ENCODE measurements at regions not wholly inside any gene's neighbourhood (a gene's known extent, or its start where the extent isn't known, plus 50 kb on each side); places are given as distances from the start of the nearest gene placed in this dataset.
"Not testable (repeated sequence)": the region's sequence is repeated elsewhere in the genome, so short reads cannot be mapped to it uniquely, and the experiment has no call there.

GRCh38 chr1:90277270-90277669 lies 282.4 kb downstream of the ZNF326 start:
- Histone ChIP-seq H3K9me3 (ENCODE audit: insufficient read depth, low read depth, low read length) (no peaks in the 10 kb centered on the region), H3K36me3 (ENCODE audit: insufficient read depth, low read depth, low read length) (no peaks in the 10 kb centered on the region)

DNA sequence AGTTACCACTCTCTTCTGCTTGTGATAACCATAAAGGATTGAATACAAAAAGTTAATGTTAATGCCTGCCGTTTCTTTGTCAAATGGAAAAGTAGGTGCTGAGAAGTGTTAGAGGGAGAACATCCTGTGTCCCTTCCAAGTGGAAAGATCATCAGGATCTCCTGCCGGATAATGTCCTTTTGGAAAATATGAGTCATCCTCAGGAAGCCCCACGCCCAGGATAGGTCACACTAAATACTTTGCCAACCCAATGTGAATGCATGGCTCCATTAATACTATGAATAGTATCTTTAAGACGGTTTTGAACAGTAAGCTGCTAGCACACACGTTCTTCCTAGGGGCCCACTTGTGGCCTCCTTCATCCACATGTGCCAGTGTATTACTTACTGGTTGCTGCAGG lies 279.5 kb downstream of the ZNF326 start:
- Histone ChIP-seq H3K4me3 (ENCODE audit: low read length) (no peak overlapping the region), H3K9ac (ENCODE audit: low read depth, low read length) (no peak overlapping the region)

More at GRCh38 chr1:90277270-90277669, 282.4 kb downstream of the ZNF326 start:
- Histone ChIP-seq H3K9ac (ENCODE audit: low read depth, low read length) (no peak overlapping the region), H3K27me3 (ENCODE audit: insufficient read depth, low read length) (no peaks in the 10 kb centered on the region), H3K4me3 (ENCODE audit: low read length) (no peak overlapping the region), H3K27ac (ENCODE audit: low read length) (no peak overlapping the region), H3K4me1 (ENCODE audit: insufficient read depth, low read length) (peaks cover 24% of the 10 kb centered on the region)

DNA sequence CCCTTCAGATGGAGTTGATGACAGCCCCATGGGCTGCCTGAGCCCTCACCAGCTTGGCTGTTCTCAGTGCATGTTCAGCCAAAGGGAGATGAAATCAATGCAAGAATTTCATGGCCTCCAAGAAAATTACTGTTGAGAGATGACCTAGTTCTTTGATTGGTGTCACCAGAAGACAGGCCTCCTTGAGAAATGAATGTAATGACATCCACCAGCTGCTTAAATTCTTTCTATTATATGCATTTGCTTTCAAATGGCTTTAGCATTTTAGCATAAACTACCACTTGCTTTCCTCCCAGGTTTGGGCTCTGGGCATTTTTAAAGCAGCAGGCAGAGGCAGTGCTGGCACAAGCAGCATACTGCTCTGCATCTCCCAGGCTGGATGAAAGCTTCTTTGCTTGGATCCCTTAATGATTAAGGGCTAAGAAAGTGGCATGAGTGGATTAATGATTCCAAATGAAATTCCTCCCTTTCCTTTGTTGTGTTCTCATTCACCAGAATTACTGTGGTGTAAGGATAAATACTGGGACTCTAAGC lies 278.4 kb downstream of the ZNF326 start:
- Histone ChIP-seq H3K4me3 (ENCODE audit: low read length) (no peak overlapping the region; the same call in 1 of the 2 replicates), H3K9ac (ENCODE audit: low read depth, low read length) (no peak overlapping the region), H3K9me3 (ENCODE audit: insufficient read depth, low read depth, low read length) (no peaks in the 10 kb centered on the region), H3K4me1 (ENCODE audit: insufficient read depth, low read length) (peaks cover 24% of the 10 kb centered on the region), H3K36me3 (ENCODE audit: insufficient read depth, low read depth, low read length) (no peaks in the 10 kb centered on the region), H3K27me3 (ENCODE audit: insufficient read depth, low read length) (no peaks in the 10 kb centered on the region), H3K27ac (ENCODE audit: low read length) (no peak overlapping the region)

More for the DNA sequence above, 279.5 kb downstream of the ZNF326 start:
- Histone ChIP-seq H3K27ac (ENCODE audit: low read length) (no peak overlapping the region), H3K4me1 (ENCODE audit: insufficient read depth, low read length) (peaks cover 24% of the 10 kb centered on the region), H3K36me3 (ENCODE audit: insufficient read depth, low read depth, low read length) (no peaks in the 10 kb centered on the region), H3K9me3 (ENCODE audit: insufficient read depth, low read depth, low read length) (no peaks in the 10 kb centered on the region), H3K27me3 (ENCODE audit: insufficient read depth, low read length) (no peaks in the 10 kb centered on the region)

DNA sequence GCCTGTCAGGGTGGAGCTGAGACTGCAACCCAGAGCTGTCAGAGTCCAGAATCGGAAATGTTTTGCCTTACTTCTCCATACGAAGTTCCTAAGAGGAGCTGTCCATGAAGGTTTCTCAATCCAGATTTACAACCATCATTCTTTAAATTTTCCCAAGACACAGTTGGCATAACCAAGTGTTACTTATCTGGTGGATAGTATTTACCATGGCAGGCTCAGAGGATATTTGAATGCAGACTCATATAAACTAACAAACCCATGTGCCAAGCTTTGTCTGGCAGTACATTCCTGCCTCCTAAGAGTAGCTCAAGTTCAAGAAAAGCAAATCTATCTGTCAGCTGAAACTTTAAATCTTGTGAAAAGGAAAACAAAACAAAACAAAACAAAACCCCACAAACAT lies 267.9 kb downstream of the ZNF326 start:
- no peaks in the 10 kb centered on the region for H3K36me3 ChIP-seq (ENCODE audit: insufficient read depth, low read depth, low read length)
- no peaks in the 10 kb centered on the region for H3K9me3 ChIP-seq (ENCODE audit: insufficient read depth, low read depth, low read length)
- no peak overlapping the region for H3K9ac ChIP-seq (ENCODE audit: low read depth, low read length)
- H3K4me1 ChIP-seq (ENCODE audit: insufficient read depth, low read length), result no peaks in the 10 kb centered on the region
- no peak overlapping the region for H3K27ac ChIP-seq (ENCODE audit: low read length)
- H3K4me3 ChIP-seq (ENCODE audit: low read length), result no peak overlapping the region
- no peaks in the 10 kb centered on the region for H3K27me3 ChIP-seq (ENCODE audit: insufficient read depth, low read length)

GRCh38 chr1:90262286-90262685 lies 267.4 kb downstream of the ZNF326 start:
- no peak overlapping the region for H3K9ac ChIP-seq (ENCODE audit: low read depth, low read length)
- no peaks in the 10 kb centered on the region for H3K4me1 ChIP-seq (ENCODE audit: insufficient read depth, low read length)
- H3K27ac ChIP-seq (ENCODE audit: low read length), result no peak overlapping the region
- H3K36me3 ChIP-seq (ENCODE audit: insufficient read depth, low read depth, low read length), result no peaks in the 10 kb centered on the region
- H3K27me3 ChIP-seq (ENCODE audit: insufficient read depth, low read length), result no peaks in the 10 kb centered on the region
- H3K9me3 ChIP-seq (ENCODE audit: insufficient read depth, low read depth, low read length), result no peaks in the 10 kb centered on the region
- H3K4me3 ChIP-seq (ENCODE audit: low read length), result no peak overlapping the region

- no peaks in the 10 kb centered on the region for H3K27me3 ChIP-seq (ENCODE audit: insufficient read depth, low read length)
- no peak overlapping the region for H3K27ac ChIP-seq (ENCODE audit: low read length)
- H3K4me1 ChIP-seq (ENCODE audit: insufficient read depth, low read length), result no peaks in the 10 kb centered on the region
- H3K9ac ChIP-seq (ENCODE audit: low read depth, low read length), result no peak overlapping the region
- H3K4me3 ChIP-seq (ENCODE audit: low read length), result no peak overlapping the region
- no peaks in the 10 kb centered on the region for H3K36me3 ChIP-seq (ENCODE audit: insufficient read depth, low read depth, low read length)
- 0 out of 2 replicates have a peak, but pooled peaks cover 5% of the 10 kb centered on the region for H3K9me3 ChIP-seq (ENCODE audit: insufficient read depth, low read depth, low read length)
Measured at GRCh38 chr1:90246069-90246468, 251.2 kb downstream of the ZNF326 start.

DNA sequence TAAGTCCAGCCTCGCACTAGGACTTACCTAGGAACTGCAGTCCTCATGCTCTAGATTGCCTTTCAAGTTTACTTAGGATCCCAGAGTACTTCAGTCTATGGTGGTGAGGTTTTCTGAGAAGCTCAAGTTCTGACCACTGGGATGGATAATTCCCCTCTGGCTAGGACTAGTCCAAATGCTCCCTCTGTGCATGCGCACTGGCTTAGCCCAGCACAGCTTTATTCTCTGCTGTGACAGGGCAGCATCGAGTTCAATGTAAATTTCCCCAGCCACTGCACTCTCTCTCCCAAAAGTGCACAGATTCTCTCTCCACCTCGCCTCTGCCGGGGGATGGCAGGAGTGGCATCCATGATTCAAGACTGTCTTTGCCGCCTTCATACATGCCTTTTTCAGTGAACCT lies 241.6 kb downstream of the ZNF326 start:
- no peak overlapping the region for H3K4me3 ChIP-seq (ENCODE audit: low read length)
- H3K9ac ChIP-seq (ENCODE audit: low read depth, low read length), result no peak overlapping the region
- no peak overlapping the region for H3K27ac ChIP-seq (ENCODE audit: low read length)
- H3K4me1 ChIP-seq (ENCODE audit: insufficient read depth, low read length), result no peaks in the 10 kb centered on the region
- H3K27me3 ChIP-seq (ENCODE audit: insufficient read depth, low read length), result no peaks in the 10 kb centered on the region
- H3K9me3 ChIP-seq (ENCODE audit: insufficient read depth, low read depth, low read length), result no peaks in the 10 kb centered on the region; the same call in 1 of the 2 replicates
- no peaks in the 10 kb centered on the region for H3K36me3 ChIP-seq (ENCODE audit: insufficient read depth, low read depth, low read length)

GRCh38 chr1:90223401-90223800 lies 228.5 kb downstream of the ZNF326 start:
- Histone ChIP-seq H3K36me3 (ENCODE audit: insufficient read depth, low read depth, low read length) (no peaks in the 10 kb centered on the region), H3K27me3 (ENCODE audit: insufficient read depth, low read length) (no peaks in the 10 kb centered on the region), H3K4me1 (ENCODE audit: insufficient read depth, low read length) (peaks cover 12% of the 10 kb centered on the region; the same call in 1 of the 2 replicates), H3K27ac (ENCODE audit: low read length) (no peak overlapping the region), H3K4me3 (ENCODE audit: low read length) (no peak overlapping the region), H3K9me3 (ENCODE audit: insufficient read depth, low read depth, low read length) (peaks cover 20% of the 10 kb centered on the region; the same call in 1 of the 2 replicates), H3K9ac (ENCODE audit: low read depth, low read length) (no peak overlapping the region)

DNA sequence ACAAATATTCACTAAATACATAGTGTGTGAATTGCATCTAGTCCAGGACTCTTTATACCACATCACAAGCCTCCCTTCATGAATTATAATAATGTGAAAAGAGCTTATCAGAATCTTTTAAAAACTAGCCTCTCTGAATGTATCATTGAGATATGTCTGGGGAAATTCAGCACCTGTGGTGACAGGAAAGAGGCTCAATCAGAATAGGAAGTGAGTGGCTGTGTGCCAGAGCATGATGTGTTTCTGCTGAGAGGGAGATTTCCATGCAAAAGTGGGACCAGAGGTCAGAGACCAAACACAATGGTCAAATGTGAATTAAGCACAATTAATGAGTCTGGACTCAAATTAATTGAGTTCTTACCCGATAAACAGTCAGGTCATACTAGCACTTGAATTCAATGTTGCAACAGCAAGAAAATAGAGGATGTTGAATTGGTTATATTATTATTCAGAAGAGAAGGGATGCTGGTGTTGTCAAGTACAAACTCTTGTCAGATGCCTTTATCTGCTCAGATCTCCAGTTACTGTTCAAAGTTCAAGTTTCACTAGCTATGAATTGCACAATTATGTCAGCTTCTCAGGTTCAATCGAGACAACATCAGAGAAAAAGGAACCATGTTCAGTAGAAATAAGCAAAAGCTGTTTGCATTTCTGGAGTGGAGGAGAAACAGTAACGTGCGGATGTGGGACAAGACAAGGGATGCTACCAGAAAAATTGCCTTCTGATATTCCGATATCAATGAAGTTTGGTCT lies 226.2 kb downstream of the ZNF326 start:
- H3K36me3 ChIP-seq (ENCODE audit: insufficient read depth, low read depth, low read length), result no peaks in the 10 kb centered on the region
- no peaks in the 10 kb centered on the region for H3K27me3 ChIP-seq (ENCODE audit: insufficient read depth, low read length)
- H3K9me3 ChIP-seq (ENCODE audit: insufficient read depth, low read depth, low read length), result peaks cover 11% of the 10 kb centered on the region; the same call in 1 of the 2 replicates
- peak overlapping the region; percentile 69; the same call in 1 of the 2 replicates for H3K4me3 ChIP-seq (ENCODE audit: low read length)
- no peak overlapping the region for H3K9ac ChIP-seq (ENCODE audit: low read depth, low read length)
- no peak overlapping the region for H3K27ac ChIP-seq (ENCODE audit: low read length)
- peaks cover 12% of the 10 kb centered on the region; the same call in 1 of the 2 replicates for H3K4me1 ChIP-seq (ENCODE audit: insufficient read depth, low read length)

DNA sequence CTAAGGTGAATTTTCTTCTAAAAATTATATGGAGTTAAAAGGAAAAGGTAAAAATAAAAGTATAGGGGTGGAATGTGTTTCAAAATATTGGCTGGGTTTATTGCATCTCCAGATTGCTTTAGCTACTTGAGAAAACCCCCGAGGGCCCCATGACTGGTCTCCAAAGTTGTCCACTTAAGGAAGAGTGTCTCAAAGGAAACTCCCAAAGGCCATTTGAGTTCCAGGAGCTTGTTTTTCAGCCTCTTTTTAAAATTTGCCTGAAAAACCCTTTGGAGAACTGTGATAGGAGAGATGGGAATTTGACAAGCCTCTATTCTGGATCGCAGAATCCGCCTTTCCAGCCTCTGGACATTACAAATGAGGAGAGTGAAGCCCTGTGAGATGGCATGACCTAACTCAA lies 225.6 kb downstream of the ZNF326 start:
- Histone ChIP-seq H3K9ac (ENCODE audit: low read depth, low read length) (no peak overlapping the region; the same call in 1 of the 2 replicates), H3K4me3 (ENCODE audit: low read length) (peak overlapping the region; percentile 69), H3K36me3 (ENCODE audit: insufficient read depth, low read depth, low read length) (no peaks in the 10 kb centered on the region), H3K9me3 (ENCODE audit: insufficient read depth, low read depth, low read length) (peaks cover 5% of the 10 kb centered on the region; the same call in 1 of the 2 replicates), H3K27ac (ENCODE audit: low read length) (no peak overlapping the region), H3K27me3 (ENCODE audit: insufficient read depth, low read length) (no peaks in the 10 kb centered on the region), H3K4me1 (ENCODE audit: insufficient read depth, low read length) (peaks cover 12% of the 10 kb centered on the region; the same call in 1 of the 2 replicates)

- H3K4me3 ChIP-seq (ENCODE audit: low read length), result peak overlapping the region; percentile 69
- not testable (repeated sequence) for H3K36me3 ChIP-seq (ENCODE audit: insufficient read depth, low read depth, low read length); H3K9me3 ChIP-seq (ENCODE audit: insufficient read depth, low read depth, low read length); H3K27me3 ChIP-seq (ENCODE audit: insufficient read depth, low read length); H3K27ac ChIP-seq (ENCODE audit: low read length)
- H3K4me1 ChIP-seq (ENCODE audit: insufficient read depth, low read length), result peaks cover 12% of the 10 kb centered on the region; the same call in 1 of the 2 replicates
- peak overlapping the region; percentile 71 for H3K9ac ChIP-seq (ENCODE audit: low read depth, low read length)
Measured at GRCh38 chr1:90219166-90219871, 224.4 kb downstream of the ZNF326 start.
